HL-60/S4 treated with phorbol 12-myristate 13-acetate at 8.2 ng/mL for 4 days and 3 days (cell line): ENCODE measurements at regions not wholly inside any gene's neighbourhood (a gene's known extent, or its start where the extent isn't known, plus 50 kb on each side); places are given as distances from the start of the nearest gene placed in this dataset.

Experiments used
- in situ Hi-C: fragments of 300-500 bp; cut with MboI; formaldehyde crosslinking; loops from 2 replicates; pipeline ENCODE4 v1.15.0; 2022; ENCODE audit warnings: low sequenced_read_pairs

DNA sequence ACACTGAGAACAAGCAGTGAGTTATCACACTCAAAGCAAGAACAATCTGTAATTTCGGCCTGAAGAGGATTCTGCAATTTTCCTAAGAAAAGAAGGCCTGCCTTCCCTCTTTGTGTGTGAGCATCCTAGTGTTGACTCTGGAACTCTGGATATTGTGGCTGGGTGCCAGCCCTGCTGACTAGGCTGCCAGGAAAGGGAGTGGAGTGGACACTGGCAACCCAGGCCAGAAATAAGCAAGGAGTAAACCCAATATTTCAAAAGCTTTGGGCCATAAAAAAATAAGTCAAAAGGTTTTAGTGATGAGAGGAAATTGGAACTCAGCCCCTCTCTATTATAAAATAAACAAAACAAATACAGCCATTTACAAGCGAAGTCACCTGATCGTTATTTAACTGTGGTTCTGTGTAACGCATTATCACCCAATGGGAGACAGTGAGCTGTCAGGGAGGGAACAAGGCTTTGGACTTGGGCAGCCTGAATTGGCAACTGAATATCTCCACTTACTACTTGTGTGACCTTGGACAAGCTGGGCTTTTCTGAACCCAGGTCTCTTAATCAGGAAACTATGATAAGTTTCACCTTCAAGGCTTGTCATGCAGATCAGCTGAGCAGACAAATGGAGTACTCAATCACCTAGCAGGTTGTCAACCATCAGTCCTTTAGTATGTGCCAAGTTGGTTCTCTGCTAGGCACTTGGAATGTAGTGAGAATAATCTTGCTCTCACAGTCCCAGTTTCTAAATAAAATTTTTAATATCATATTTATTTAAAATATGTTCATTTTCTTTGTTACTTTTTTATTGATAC, 196.2 kb downstream of the PAX1 start:
- in situ Hi-C loops, result no loop called here

DNA sequence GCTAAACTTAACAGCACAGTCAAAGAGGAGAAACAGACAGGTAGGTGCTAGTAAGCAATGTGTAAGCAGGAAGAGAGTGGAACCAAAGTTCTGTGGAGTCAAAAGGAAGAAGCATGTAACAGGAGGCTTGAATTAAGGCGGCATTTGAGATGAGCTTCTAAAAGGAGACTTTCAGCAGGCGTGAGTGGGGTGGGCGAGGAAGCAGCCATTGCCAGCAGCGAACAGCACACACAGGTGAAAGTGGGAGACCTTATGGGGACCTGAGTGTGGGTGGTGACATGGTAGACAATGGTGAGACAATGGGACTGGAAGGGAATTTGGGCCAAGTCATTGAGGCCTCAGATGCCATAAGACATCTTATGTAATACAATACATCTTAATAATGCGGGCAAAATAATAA, 195.0 kb downstream of the PAX1 start:
- in situ Hi-C loops, result no loop called here

DNA sequence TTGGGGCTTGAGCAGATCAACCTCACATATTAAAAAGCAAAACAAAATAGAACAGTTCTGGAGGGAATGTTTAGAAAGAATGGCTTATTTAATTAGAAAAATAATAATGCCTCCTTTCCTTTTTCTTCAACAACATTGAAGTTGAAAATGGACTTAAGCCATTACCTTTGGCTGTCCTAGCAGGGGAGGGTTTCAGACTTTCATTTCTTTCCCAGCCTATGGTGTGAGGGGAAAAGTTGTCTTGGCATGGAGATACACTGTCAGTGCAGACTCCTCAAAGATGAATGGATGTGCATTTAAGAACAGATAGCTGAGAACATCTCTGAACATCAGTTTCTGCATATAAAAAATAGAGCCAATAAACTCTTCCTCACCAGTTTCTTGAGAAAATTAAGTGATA, 169.5 kb downstream of the PAX1 start:
- in situ Hi-C loops, result no loop called here

GRCh38 chr20:21874127-21874526, 168.7 kb downstream of the PAX1 start:
- in situ Hi-C loops, result no loop called here

- in situ Hi-C loops, result no loop called here
Measured at GRCh38 chr20:21873291-21873690, 167.8 kb downstream of the PAX1 start.

DNA sequence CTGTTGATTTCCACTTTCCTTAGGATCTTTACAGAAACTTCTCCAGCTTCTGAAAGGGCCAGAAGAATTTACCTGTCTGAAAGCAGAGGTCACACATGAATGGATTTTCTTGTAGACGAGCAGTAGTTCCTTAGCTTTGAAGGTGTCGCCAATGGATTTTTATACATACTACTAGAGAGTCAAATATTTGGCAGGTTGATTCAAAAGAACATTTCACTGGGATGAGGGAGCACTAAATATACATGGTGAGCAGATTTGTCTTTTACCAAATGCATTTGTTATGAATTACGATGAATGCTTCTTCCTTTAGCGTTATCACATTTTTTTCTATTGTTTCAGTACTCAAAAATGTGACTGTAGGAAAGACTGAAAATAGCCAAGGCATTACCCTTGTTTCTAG, 162.3 kb downstream of the PAX1 start:
- in situ Hi-C loops, result no loop called here

DNA sequence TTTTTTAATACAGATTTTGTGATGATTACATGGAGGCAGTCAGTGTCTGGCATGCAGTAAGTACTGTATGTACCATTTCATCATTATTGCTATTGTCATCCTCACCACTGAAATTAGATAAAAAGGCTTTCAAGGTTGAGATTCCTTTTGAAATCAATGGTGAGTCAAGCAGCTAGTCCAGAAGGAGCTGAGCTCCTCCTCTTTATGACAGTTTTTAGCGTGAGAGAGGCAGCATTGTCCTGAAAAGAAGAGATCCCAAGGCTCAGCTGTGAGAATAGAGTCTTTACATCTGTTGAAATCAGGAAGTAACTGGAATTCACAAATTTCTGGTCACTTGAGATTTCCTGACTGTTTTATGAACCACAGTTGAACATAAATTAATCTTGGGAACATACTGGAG, 161.9 kb downstream of the PAX1 start:
- in situ Hi-C loops, result no loop called here

GRCh38 chr20:21862956-21863355, 157.5 kb downstream of the PAX1 start:
- in situ Hi-C loops, result no loop called here

GRCh38 chr20:21862259-21862946, 156.9 kb downstream of the PAX1 start:
- in situ Hi-C loops, result no loop called here

DNA sequence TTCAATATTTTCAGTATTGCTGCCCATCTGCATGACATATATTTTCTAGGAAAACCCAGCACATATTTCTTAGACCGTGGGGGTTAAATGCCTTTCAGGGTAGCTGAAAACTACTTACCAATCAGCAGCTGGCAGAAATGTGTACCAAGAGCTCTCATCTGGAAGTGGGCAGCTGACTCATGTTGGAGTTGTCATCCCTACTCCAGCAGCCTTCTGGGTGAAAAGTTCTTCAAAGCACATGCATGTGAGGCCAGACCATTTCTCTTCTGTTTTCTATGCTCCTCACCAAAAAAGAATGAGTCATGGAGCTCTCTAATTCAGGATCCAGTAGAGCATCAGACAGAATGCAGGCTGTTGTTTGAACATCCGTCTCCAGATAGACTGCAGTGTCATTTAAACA, 135.5 kb downstream of the PAX1 start:
- in situ Hi-C loops, result no loop called here

GRCh38 chr20:21839982-21840381, 134.5 kb downstream of the PAX1 start:
- in situ Hi-C loops, result no loop called here

- in situ Hi-C loops, result no loop called here
Measured at GRCh38 chr20:21836346-21836745, 130.9 kb downstream of the PAX1 start.

DNA sequence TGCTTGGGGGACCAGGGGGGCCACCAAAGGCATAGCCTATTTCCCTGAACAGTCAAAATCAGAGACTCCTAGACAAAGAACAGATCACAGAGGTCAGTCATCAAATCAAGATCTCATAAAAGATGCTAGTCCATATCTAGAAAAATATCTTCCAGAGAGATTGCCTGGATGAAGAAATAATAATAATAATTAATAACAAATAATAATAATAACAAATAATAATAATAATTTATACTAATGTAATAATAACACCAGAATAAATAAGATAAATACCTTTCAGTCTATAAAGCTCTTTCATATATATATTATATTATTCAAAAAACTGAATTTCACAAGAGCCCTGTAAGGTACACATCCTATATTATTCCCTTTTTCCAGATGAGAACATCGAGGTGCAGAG, 129.6 kb downstream of the PAX1 start:
- in situ Hi-C loops, result no loop called here

DNA sequence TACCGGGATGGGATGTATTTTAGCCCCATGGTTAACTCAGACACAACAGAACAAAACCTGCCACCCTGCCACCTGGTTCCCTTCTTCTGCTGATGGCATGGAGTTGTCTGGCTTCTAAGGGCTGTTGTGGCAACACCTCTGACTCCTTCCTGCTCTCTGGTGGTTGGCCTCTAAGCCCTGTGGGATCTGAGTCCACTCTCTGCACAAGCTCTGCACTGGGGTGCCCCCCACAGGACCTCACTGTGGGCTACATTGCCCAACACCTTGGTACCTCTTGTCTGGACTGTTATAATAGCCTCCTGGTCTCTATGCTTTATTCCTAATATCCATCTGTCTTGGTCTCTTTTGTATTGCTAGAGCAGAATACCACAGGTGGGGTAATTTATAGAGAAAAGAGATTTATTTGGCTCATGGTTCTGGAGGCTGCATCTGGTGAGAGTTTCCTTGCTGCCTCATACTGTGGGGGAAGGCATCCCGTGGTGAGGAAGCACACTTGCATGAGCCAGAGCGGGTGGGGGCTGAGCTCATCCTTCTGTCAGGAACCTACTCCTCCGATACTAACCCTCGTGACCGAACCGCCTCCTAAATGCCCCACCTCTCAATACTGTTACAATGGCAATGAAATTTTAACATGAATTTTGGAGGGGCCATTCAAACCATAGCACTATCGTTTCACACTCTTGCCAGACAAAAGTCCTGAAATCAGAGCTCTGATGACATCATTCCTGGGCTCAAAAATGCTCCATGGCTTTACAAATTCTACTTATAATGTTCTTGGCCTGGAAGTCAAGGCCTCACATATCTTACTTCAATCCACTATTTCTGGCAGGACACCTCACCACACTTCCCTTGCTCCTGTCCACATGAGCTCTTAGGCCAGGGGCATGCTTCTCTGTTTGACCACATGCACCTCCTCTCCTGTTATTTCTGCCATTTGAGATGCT, 127.2 kb downstream of the PAX1 start:
- in situ Hi-C loops, result no loop called here

DNA sequence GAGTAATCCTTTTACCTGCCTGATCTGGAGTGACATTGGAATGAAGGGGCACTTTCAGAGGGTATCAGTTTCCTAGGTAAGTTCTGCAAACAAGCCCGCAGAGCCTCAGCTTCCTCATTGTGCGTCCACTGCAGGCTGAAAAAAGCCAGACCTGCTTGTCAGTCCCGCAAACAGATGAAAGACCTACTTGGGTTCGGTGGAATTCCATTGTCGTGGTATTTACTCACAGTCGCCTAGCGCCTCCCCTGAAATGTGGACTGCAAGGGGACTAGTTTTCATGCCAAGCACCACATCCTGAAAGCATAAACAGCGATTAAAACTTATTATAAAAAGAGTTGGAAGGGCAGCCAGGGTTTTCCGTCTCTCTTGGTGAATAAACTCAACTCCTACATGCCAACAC, 121.5 kb downstream of the PAX1 start:
- in situ Hi-C loops, result no loop called here

DNA sequence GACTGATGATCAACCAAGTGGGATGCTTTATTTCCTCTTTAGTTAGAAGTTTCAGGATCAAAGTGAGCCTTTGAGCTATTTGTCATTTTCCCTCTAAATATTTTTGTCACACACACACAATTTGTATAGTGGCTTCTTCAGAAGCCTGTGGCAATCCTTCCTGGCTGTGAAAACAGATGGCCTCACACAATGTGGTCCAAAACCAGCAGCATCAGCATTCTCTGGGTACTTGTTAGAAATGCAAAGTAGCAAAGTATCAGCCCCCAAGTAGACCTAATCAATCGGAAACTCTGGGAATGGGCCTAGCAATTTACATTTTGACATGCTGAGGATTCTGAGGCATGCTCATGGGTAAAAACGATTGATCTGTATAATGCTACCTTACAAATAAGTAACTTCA, 115.9 kb downstream of the PAX1 start:
- in situ Hi-C loops, result no loop called here

DNA sequence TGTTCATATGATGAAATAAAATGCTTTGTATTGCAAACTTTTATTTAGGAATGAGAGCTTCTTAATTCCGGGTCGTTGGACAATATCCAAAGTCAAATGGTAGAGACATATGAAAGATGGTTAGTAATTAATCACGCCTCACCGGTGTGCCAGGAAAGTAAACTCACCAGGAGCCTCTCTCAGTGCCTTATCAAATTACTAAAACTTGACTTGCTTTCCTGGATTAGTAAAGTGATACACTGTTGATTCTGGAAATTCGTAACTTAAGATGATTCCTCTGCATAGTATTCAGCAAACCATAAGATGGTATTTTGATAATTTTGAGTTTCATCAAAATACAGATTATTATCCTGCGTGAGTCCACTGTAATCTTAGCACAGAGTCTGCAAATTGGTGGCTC, 115.2 kb downstream of the PAX1 start:
- in situ Hi-C loops, result no loop called here

DNA sequence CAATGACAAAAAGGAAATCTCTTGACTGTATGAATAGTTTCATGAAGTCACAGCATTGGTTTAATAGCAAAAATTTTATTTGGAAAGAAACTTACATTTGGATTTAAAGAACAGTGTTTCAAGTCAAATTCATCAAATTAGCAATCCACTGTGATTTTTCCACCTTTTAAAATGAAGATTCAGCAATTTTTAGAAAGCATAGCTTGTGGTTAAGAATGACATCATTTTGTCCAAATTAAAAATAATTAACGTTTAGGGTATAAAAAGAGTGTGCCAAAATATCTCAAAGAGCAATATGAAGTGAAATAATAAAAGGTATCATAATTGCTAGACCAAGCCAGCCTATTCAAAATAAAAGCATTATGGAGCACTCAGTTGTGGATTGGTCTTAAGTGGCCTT, 114.6 kb downstream of the PAX1 start:
- in situ Hi-C loops, result no loop called here

DNA sequence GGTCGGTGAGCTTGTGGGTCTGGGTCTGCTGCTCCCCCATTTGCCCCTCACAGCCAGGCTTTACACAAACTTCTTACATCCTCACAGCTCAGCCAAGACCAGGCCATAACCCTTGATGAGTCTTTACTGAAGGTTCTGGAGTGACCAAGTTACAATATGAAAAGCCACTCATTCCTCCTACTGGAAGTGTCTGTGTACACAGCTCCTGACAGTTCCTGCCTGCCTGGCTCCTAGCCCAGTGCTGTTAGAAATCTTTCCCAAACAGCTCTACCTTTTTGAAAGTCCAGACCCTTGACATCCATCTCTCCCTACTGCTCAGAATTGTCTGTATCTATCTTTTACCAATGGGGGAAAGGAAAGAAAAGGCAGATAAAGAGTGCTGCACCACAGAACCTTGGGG, 106.9 kb downstream of the PAX1 start:
- in situ Hi-C loops, result no loop called here

- in situ Hi-C loops, result no loop called here
Measured at GRCh38 chr20:21809961-21810523, 104.6 kb downstream of the PAX1 start.
